ENCODE measurements at regions not wholly inside any gene's neighbourhood (a gene's known extent, or its start where the extent isn't known, plus 50 kb on each side); places are given as distances from the start of the nearest gene placed in this dataset.
A peak's percentile ranks its signal among the peaks of the same experiment; 100 is the strongest.
"Not testable (repeated sequence)": the region's sequence is repeated elsewhere in the genome, so short reads cannot be mapped to it uniquely, and the experiment has no call there.

DNA sequence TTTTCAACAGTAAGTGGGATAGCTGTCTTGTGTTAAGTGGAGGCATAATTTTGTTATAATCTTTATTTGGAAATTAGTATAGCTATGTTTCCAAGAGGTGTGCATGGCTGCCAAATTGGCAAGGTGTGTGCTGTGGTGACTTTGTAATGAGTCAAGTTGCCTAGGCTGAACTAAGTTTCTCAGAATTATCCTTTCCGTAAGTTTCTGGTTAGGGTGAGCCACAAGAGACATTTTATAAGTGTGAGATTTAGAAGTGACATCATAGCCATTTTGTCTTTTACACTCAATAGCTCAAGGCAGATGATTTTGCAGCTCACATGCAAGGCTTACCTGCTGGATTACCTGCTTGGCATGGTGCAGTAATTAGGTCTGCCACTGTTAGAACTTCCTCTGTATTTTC lies 90.3 kb downstream of the C11orf87 start:
- TF ChIP-seq SPI1 (IDR thresholded peaks at IDR 0.05; ENCODE audit: low read depth, low read length) = no peak
- no peak for TF ChIP-seq PAX5 (IDR thresholded peaks at IDR 0.05; ENCODE audit: insufficient read depth, low read length, severe bottlenecking)
- no peak for TF ChIP-seq POU2F2 (IDR thresholded peaks at IDR 0.05; ENCODE audit: low read depth, low read length)
- TF ChIP-seq POLR2AphosphoS5 (IDR thresholded peaks at IDR 0.05; ENCODE audit: low read depth, low read length) = no peak
- no peak for TF ChIP-seq TAF1 (IDR thresholded peaks at IDR 0.05; ENCODE audit: low read depth, low read length)
- no peak for TF ChIP-seq POLR2A (IDR thresholded peaks at IDR 0.05; ENCODE audit: low read depth, low read length)
- FAIRE-seq = no peak
- DNase-seq (ENCODE audit: insufficient read length, low spot score) = no peak

DNA sequence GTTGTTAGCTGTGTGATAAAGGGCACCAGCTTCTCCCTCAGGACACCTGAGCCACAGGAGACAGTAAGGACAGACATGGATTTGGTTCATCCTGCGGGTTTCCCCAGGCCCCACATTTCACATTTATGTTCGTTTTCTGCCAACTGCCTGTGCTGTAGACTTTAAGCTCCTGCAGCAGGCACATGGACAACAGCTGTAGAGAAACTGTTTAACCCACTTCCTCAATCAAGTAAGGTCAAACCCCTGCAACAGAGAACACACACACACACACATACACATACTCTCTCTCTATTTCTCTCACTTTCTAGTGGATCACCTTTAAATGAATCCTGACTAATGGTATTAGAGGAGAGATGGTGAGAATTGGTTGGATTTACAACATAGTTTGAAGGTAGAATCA lies 90.7 kb downstream of the C11orf87 start:
- DNase-seq (ENCODE audit: insufficient read length, low spot score) = no peak
- TF ChIP-seq SPI1 (IDR thresholded peaks at IDR 0.05; ENCODE audit: low read depth, low read length) (peak; percentile 48), POU2F2 (IDR thresholded peaks at IDR 0.05; ENCODE audit: low read depth, low read length) (no peak)
- no peak for FAIRE-seq

- FAIRE-seq (no peak), DNase-seq (ENCODE audit: insufficient read length, low spot score) (no peak)
- no peak for TF ChIP-seq SPI1 (IDR thresholded peaks at IDR 0.05; ENCODE audit: low read depth, low read length)
- TF ChIP-seq POU2F2 (IDR thresholded peaks at IDR 0.05; ENCODE audit: low read depth, low read length) = no peak
- TF ChIP-seq TAF1 (IDR thresholded peaks at IDR 0.05; ENCODE audit: low read depth, low read length) = no peak
- TF ChIP-seq POLR2A (IDR thresholded peaks at IDR 0.05; ENCODE audit: low read depth, low read length) = no peak
- TF ChIP-seq POLR2AphosphoS5 (IDR thresholded peaks at IDR 0.05; ENCODE audit: low read depth, low read length) = no peak
- TF ChIP-seq PAX5 (IDR thresholded peaks at IDR 0.05; ENCODE audit: insufficient read depth, low read length, severe bottlenecking) = no peak
Observed at GRCh38 chr11:109514313-109515018, 92.5 kb downstream of the C11orf87 start.

DNA sequence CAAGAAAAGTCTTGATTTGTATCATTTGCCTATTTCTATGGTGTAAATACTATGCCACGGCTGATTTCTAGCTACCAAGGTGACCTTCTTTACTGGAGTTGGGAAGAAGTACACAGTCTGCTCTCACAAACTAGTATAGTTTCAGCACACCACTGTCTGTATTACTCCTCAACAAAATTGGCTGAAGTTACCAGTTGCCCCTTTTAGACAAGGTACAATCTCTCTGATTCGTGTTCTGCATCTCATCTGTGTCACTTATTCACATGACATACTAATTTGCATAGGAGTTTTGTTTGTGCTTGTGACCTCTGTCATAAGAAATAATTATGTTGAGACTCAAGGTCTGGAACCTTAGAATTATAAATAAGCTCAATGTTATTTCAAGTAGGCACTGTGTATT lies 97.3 kb downstream of the C11orf87 start:
- FAIRE-seq (no peak), DNase-seq (ENCODE audit: insufficient read length, low spot score) (no peak)
- no peak for TF ChIP-seq PAX5 (IDR thresholded peaks at IDR 0.05; ENCODE audit: insufficient read depth, low read length, severe bottlenecking)
- no peak for TF ChIP-seq TAF1 (IDR thresholded peaks at IDR 0.05; ENCODE audit: low read depth, low read length)
- no peak for TF ChIP-seq POLR2AphosphoS5 (IDR thresholded peaks at IDR 0.05; ENCODE audit: low read depth, low read length)
- TF ChIP-seq POU2F2 (IDR thresholded peaks at IDR 0.05; ENCODE audit: low read depth, low read length) = no peak
- TF ChIP-seq POLR2A (IDR thresholded peaks at IDR 0.05; ENCODE audit: low read depth, low read length) = no peak
- TF ChIP-seq SPI1 (IDR thresholded peaks at IDR 0.05; ENCODE audit: low read depth, low read length) = no peak

- no peak for DNase-seq (ENCODE audit: insufficient read length, low spot score)
- FAIRE-seq = no peak
- TF ChIP-seq PAX5 (IDR thresholded peaks at IDR 0.05; ENCODE audit: insufficient read depth, low read length, severe bottlenecking) = no peak
- no peak for TF ChIP-seq SPI1 (IDR thresholded peaks at IDR 0.05; ENCODE audit: low read depth, low read length)
- no peak for TF ChIP-seq TAF1 (IDR thresholded peaks at IDR 0.05; ENCODE audit: low read depth, low read length)
- no peak for TF ChIP-seq POU2F2 (IDR thresholded peaks at IDR 0.05; ENCODE audit: low read depth, low read length)
- no peak for TF ChIP-seq POLR2AphosphoS5 (IDR thresholded peaks at IDR 0.05; ENCODE audit: low read depth, low read length)
- TF ChIP-seq POLR2A (IDR thresholded peaks at IDR 0.05; ENCODE audit: low read depth, low read length) = no peak
Observed at GRCh38 chr11:109521571-109522086, 99.6 kb downstream of the C11orf87 start.

GRCh38 chr11:109522116-109522755 lies 100.2 kb downstream of the C11orf87 start:
- FAIRE-seq (no peak), DNase-seq (ENCODE audit: insufficient read length, low spot score) (no peak)
- no peak for TF ChIP-seq TAF1 (IDR thresholded peaks at IDR 0.05; ENCODE audit: low read depth, low read length)
- TF ChIP-seq SPI1 (IDR thresholded peaks at IDR 0.05; ENCODE audit: low read depth, low read length) = no peak

DNA sequence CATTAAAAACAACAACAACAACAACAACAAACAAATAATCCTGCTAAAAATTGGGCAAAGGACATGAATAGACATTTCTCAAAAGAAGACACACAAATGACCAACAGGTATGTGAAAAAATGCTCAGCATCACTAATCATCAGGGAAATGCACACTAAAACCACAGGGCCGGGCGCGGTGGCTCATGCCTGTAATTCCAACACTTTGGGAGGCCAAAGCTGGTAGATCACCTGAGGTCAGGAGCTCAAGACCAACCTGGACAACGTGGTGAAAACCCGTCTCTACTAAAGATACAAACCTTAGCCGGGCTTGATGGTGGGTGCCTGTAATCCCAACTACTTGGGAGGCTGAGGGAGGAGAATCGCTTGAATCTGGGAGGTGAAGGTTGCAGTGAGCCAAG lies 103.6 kb downstream of the C11orf87 start:
- not testable (repeated sequence) for DNase-seq (ENCODE audit: insufficient read length, low spot score); FAIRE-seq

DNA sequence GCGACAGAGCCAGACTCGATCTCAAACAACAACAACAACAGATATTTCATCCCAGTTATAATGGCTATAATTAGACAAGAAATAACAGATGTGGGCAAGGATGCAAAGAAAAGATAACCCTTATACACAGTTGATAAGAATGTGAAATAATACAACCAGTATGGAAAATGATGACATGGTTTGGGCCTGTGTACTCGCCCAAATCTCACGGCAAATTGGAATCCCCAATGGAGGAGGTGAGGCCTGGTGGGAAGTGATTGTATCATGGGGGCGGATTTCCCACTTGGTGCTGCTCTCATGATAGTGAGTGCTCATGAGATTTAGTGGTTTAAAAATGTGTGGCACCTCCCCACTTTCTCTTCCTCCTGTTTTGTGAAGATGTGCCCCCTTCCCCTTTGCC lies 104.1 kb downstream of the C11orf87 start:
- no peak for FAIRE-seq
- TF ChIP-seq TAF1 (IDR thresholded peaks at IDR 0.05; ENCODE audit: low read depth, low read length) (no peak), POLR2AphosphoS5 (IDR thresholded peaks at IDR 0.05; ENCODE audit: low read depth, low read length) (no peak), SPI1 (IDR thresholded peaks at IDR 0.05; ENCODE audit: low read depth, low read length) (no peak), PAX5 (IDR thresholded peaks at IDR 0.05; ENCODE audit: insufficient read depth, low read length, severe bottlenecking) (no peak), POLR2A (IDR thresholded peaks at IDR 0.05; ENCODE audit: low read depth, low read length) (no peak), POU2F2 (IDR thresholded peaks at IDR 0.05; ENCODE audit: low read depth, low read length) (no peak)
- no peak for DNase-seq (ENCODE audit: insufficient read length, low spot score)

DNA sequence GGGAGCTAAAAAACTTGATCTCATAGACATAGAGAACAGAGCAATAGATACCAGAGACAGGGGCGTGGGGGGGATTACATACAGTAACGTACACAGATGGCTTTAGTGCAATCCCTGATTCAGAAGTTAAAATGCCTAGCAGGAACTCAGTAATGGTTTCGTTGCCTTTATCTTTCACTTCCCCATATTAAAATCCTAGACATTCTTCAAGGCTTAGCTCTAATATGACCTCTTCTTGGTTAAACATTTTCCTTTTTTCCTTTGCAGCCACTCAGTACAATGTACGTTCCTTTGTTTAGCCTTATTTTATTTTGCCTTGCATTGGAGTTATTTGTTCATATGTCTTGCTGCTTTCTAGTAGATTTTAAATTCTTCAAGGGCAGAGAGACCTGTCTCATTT lies 104.9 kb downstream of the C11orf87 start:
- no peak for DNase-seq (ENCODE audit: insufficient read length, low spot score)
- peak; percentile 17; the same call in 1 of the 2 replicates for TF ChIP-seq SPI1 (IDR thresholded peaks at IDR 0.05; ENCODE audit: low read depth, low read length)
- TF ChIP-seq POU2F2 (IDR thresholded peaks at IDR 0.05; ENCODE audit: low read depth, low read length) = no peak
- no peak for FAIRE-seq

DNA sequence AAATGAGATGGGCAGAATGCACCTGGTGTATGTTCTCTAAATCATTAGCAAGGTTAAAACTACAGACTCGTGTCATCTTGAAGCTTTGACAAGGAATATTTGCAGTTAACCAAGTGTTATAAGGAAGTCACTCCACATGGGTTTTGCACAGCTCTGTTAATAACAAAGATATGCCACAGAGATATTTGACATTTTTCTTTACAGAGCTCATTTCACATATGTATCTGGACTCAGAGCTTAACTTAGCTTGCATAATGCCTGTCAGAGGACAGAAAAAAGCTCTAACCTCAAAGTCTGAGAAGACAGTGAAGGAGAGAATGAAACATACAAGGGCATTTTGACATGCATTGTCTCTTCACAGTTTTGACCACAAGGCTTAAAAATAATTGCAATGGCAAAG lies 105.5 kb downstream of the C11orf87 start:
- DNase-seq (ENCODE audit: insufficient read length, low spot score) (no peak), FAIRE-seq (no peak)
- no peak for TF ChIP-seq POLR2A (IDR thresholded peaks at IDR 0.05; ENCODE audit: low read depth, low read length)
- no peak for TF ChIP-seq POLR2AphosphoS5 (IDR thresholded peaks at IDR 0.05; ENCODE audit: low read depth, low read length)
- TF ChIP-seq TAF1 (IDR thresholded peaks at IDR 0.05; ENCODE audit: low read depth, low read length) = no peak
- TF ChIP-seq PAX5 (IDR thresholded peaks at IDR 0.05; ENCODE audit: insufficient read depth, low read length, severe bottlenecking) = no peak
- no peak for TF ChIP-seq POU2F2 (IDR thresholded peaks at IDR 0.05; ENCODE audit: low read depth, low read length)
- no peak for TF ChIP-seq SPI1 (IDR thresholded peaks at IDR 0.05; ENCODE audit: low read depth, low read length)
